SK-N-SH (cell line): ENCODE measurements at regions not wholly inside any gene's neighbourhood (a gene's known extent, or its start where the extent isn't known, plus 50 kb on each side); places are given as distances from the start of the nearest gene placed in this dataset.

Experiments used
- CTCF ChIA-PET: fragments of 300-600, 350-600 bp; formaldehyde crosslinking; extraction: SDS; loops from one replicate; lab custom pipeline; 2021; lab: Yijun Ruan, JAX
- POLR2A ChIA-PET: fragments of 350-600 bp; sonication (Branson Sonifier 250); formaldehyde crosslinking; extraction: SDS; loops from one replicate; lab custom pipeline; 2020; ENCODE audit warnings: antibody characterized with exemption, inconsistent platforms; lab: Yijun Ruan, JAX
- DNase-seq: peaks from one replicate; pipeline ENCODE4 v3.0.0; 2012
- H2AFZ ChIP-seq: fragments of 200-600 bp; sonication (generic); 2 replicates; pipeline ENCODE4 v1.8.1; 2016; ENCODE audit warnings: antibody characterized with exemption, mild to moderate bottlenecking, low read depth
- H3F3A ChIP-seq: fragments of 200-600 bp; sonication (generic); replicated peaks from 2 replicates; pipeline ENCODE3; 2016; ENCODE audit warnings: antibody characterized with exemption, mild to moderate bottlenecking; ENCODE audit not compliant: insufficient read depth
- H3K27ac ChIP-seq, 2 experiments: fragments of 200-500 bp in 1 of 2; fragments of 200-600 bp in 1 of 2; sonication (Bioruptor generic) in 1 of 2; sonication (generic), shearing (Covaris generic) in 1 of 2; 2 replicates each; pipeline versions ENCODE4 v1.5.1 to v1.6.1; 2014 to 2016; ENCODE audit warnings: low read depth in 2 of 2, inconsistent platforms in 1 of 2, low read length in 1 of 2, mild to moderate bottlenecking in 1 of 2, mixed read lengths in 1 of 2
- H3K27me3 ChIP-seq: fragments of 200-600 bp; sonication (generic), shearing (Covaris generic); 2 replicates; pipeline ENCODE4 v1.6.1; 2016; ENCODE audit warnings: mixed run types; ENCODE audit not compliant: insufficient read depth
- H3K36me3 ChIP-seq, 2 experiments: fragments of 200-500 bp in 1 of 2; fragments of 200-600 bp in 1 of 2; sonication (Bioruptor generic) in 1 of 2; sonication (generic) in 1 of 2; replicated peaks in 1 of 2; 2 replicates each; pipeline versions ENCODE3 to v1.5.1; 2014 to 2016; ENCODE audit warnings: low read length in 1 of 2, mild to moderate bottlenecking in 1 of 2; ENCODE audit not compliant: insufficient read depth in 2 of 2, control insufficient read depth in 1 of 2
- H3K4me1 ChIP-seq, 2 experiments: fragments of 200-500 bp in 1 of 2; fragments of 200-600 bp in 1 of 2; sonication (Bioruptor generic) in 1 of 2; sonication (generic), shearing (Covaris generic) in 1 of 2; 2 replicates each; pipeline versions ENCODE4 v1.5.1 to v1.6.1; 2014 to 2016; ENCODE audit warnings: low read depth in 1 of 2, low read length in 1 of 2, mixed run types in 1 of 2; ENCODE audit not compliant: insufficient read depth in 2 of 2, control insufficient read depth in 1 of 2
- H3K4me2 ChIP-seq: fragments of 200-600 bp; sonication (generic), shearing (Covaris generic); 2 replicates; pipeline ENCODE4 v1.6.1; 2017; ENCODE audit warnings: mixed run types
- H3K4me3 ChIP-seq, 2 experiments: fragments of 200-500 bp in 1 of 2; fragments of 200-600 bp in 1 of 2; sonication (Bioruptor generic) in 1 of 2; sonication (generic), shearing (Covaris generic) in 1 of 2; 2 replicates each; pipeline versions ENCODE4 v1.5.1 to v1.8.1; 2014 to 2016; ENCODE audit warnings: low read depth in 2 of 2, inconsistent platforms in 1 of 2, low read length in 1 of 2, mild to moderate bottlenecking in 1 of 2, mixed read lengths in 1 of 2, moderate library complexity in 1 of 2
- H3K79me2 ChIP-seq: fragments of 200-600 bp; sonication (generic); 2 replicates; pipeline ENCODE4 v1.8.1; 2017; ENCODE audit warnings: mild to moderate bottlenecking; ENCODE audit not compliant: insufficient read depth
- H3K9ac ChIP-seq: fragments of 200-600 bp; sonication (generic); 2 replicates; pipeline ENCODE4 v1.6.1; 2017; ENCODE audit warnings: mixed run types
- H3K9me2 ChIP-seq: fragments of 200-600 bp; sonication (generic); 2 replicates; pipeline ENCODE4 v1.6.1; 2017; ENCODE audit warnings: mixed run types
- H3K9me3 ChIP-seq: fragments of 200-600 bp; sonication (generic); 2 replicates; pipeline ENCODE4 v1.6.1; 2017; ENCODE audit warnings: mixed run types, mild to moderate bottlenecking, moderate library complexity
- H4K20me1 ChIP-seq: fragments of 200-600 bp; sonication (generic); 2 replicates; pipeline ENCODE4 v1.6.1; 2017; ENCODE audit warnings: mild to moderate bottlenecking, mixed run types; ENCODE audit not compliant: insufficient read depth
- EP300 ChIP-seq, 2 experiments: IDR thresholded peaks; 2 replicates each; pipeline versions ENCODE4 v1.4.0 to v1.6.1; 2012; ENCODE audit warnings: borderline replicate concordance in 1 of 2, low read depth in 1 of 2, low read length in 1 of 2
- EZH2phosphoT487 ChIP-seq: fragments of 200-600 bp; sonication (generic); IDR thresholded peaks from 2 replicates; pipeline ENCODE4 v1.6.1; 2017; ENCODE audit warnings: low read depth, mixed run types, mild to moderate bottlenecking, antibody characterized with exemption, moderate library complexity, borderline replicate concordance
- FOXJ3 ChIP-seq: sonication (generic); formaldehyde crosslinking; IDR thresholded peaks from 2 replicates; pipeline ENCODE4 v1.5.1; 2020; ENCODE audit warnings: mild to moderate bottlenecking, missing genetic modification reagents
- GABPA ChIP-seq: IDR thresholded peaks from 2 replicates; pipeline ENCODE4 v1.4.0; 2012; ENCODE audit warnings: low read depth, mild to moderate bottlenecking
- POLR2AphosphoS5 ChIP-seq: IDR thresholded peaks from 2 replicates; pipeline ENCODE4 v1.6.1; 2012; ENCODE audit warnings: low read depth, low read length
- RAD21 ChIP-seq: IDR thresholded peaks from 2 replicates; pipeline ENCODE4 v1.6.1; 2012; ENCODE audit warnings: mild to moderate bottlenecking, low read length
- RCOR1 ChIP-seq: fragments of 150-350 bp; IDR thresholded peaks from 2 replicates; pipeline ENCODE4 v1.6.1; 2017; ENCODE audit warnings: antibody characterized with exemption, low read length
- SIN3A ChIP-seq: IDR thresholded peaks from 2 replicates; pipeline ENCODE4 v1.6.1; 2012; ENCODE audit warnings: low read depth, mild to moderate bottlenecking, low read length, moderate library complexity, borderline replicate concordance
- SMC3 ChIP-seq: IDR thresholded peaks from 2 replicates; pipeline ENCODE4 v1.6.1; 2012; ENCODE audit warnings: low read depth, low read length, improper control_type of control experiment
- TAF1 ChIP-seq: IDR thresholded peaks from 2 replicates; pipeline ENCODE4 v1.6.1; 2012; ENCODE audit warnings: low read depth, mild to moderate bottlenecking, low read length, moderate library complexity, borderline replicate concordance
- TEAD4 ChIP-seq: IDR thresholded peaks from 2 replicates; pipeline ENCODE4 v1.4.0; 2012; ENCODE audit warnings: mild to moderate bottlenecking, borderline replicate concordance; ENCODE audit not compliant: insufficient read depth
- YY1 ChIP-seq: IDR thresholded peaks from 2 replicates; pipeline ENCODE4 v1.4.0; 2012; ENCODE audit warnings: low read depth, mild to moderate bottlenecking
- WGBS: methylation state at CpG from one replicate; pipeline ENCODE4 v1.1.6; 2017; ENCODE audit warnings: low lambda C conversion rate; 5-methylcytosine and 5-hydroxymethylcytosine counted together
- TF ChIP-seq, protein P1 (sequence below): fragments of 150-350 bp; IDR thresholded peaks from 2 replicates; pipeline ENCODE4 v1.6.1; 2017; ENCODE audit warnings: antibody characterized with exemption, low read length, low read depth, borderline replicate concordance
- TF ChIP-seq, protein P2 (sequence below): IDR thresholded peaks from 2 replicates; pipeline ENCODE4; 2012
- TF ChIP-seq, protein P3 (sequence below): IDR thresholded peaks from 2 replicates; pipeline ENCODE4 v1.6.1; 2012; ENCODE audit warnings: mild to moderate bottlenecking, low read depth, low read length, moderate library complexity

DNA sequence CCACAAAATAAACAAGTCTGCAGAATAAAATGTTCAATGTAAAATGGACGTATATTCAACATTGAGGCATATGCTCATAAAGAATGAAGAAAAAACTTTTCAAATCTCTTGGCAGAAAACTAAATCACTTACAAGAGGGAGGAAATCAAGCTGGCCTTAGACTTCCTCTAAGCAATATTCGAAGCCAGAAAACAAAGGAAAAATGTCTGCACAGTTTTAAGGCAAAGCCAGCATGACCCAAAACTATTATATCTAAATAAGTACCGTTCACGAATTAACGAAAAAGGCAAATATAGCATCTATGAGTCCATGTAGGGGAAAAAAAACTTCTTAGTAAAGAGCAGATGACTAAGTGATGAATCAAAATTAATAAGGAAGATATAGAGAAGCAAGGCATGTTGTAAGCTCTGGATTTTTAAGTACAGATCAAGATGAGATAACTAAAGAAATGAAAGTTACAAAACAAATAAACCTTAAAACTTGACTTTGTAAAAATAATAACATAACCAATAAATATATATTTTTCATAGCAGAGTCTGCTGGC lies 101.3 kb downstream of the KCNRG start (continued):
- TF ChIP-seq, protein P1, sequence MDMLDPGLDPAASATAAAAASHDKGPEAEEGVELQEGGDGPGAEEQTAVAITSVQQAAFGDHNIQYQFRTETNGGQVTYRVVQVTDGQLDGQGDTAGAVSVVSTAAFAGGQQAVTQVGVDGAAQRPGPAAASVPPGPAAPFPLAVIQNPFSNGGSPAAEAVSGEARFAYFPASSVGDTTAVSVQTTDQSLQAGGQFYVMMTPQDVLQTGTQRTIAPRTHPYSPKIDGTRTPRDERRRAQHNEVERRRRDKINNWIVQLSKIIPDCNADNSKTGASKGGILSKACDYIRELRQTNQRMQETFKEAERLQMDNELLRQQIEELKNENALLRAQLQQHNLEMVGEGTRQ, result no peak
- TF ChIP-seq EZH2phosphoT487, result no peak
- no peak for TF ChIP-seq RAD21
- TF ChIP-seq GABPA, result no peak
- TF ChIP-seq, protein P2, sequence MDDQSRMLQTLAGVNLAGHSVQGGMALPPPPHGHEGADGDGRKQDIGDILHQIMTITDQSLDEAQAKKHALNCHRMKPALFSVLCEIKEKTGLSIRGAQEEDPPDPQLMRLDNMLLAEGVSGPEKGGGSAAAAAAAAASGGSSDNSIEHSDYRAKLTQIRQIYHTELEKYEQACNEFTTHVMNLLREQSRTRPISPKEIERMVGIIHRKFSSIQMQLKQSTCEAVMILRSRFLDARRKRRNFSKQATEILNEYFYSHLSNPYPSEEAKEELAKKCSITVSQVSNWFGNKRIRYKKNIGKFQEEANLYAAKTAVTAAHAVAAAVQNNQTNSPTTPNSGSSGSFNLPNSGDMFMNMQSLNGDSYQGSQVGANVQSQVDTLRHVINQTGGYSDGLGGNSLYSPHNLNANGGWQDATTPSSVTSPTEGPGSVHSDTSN, result peak; percentile 6; the same call in 1 of the 2 replicates
- TF ChIP-seq, protein P3, sequence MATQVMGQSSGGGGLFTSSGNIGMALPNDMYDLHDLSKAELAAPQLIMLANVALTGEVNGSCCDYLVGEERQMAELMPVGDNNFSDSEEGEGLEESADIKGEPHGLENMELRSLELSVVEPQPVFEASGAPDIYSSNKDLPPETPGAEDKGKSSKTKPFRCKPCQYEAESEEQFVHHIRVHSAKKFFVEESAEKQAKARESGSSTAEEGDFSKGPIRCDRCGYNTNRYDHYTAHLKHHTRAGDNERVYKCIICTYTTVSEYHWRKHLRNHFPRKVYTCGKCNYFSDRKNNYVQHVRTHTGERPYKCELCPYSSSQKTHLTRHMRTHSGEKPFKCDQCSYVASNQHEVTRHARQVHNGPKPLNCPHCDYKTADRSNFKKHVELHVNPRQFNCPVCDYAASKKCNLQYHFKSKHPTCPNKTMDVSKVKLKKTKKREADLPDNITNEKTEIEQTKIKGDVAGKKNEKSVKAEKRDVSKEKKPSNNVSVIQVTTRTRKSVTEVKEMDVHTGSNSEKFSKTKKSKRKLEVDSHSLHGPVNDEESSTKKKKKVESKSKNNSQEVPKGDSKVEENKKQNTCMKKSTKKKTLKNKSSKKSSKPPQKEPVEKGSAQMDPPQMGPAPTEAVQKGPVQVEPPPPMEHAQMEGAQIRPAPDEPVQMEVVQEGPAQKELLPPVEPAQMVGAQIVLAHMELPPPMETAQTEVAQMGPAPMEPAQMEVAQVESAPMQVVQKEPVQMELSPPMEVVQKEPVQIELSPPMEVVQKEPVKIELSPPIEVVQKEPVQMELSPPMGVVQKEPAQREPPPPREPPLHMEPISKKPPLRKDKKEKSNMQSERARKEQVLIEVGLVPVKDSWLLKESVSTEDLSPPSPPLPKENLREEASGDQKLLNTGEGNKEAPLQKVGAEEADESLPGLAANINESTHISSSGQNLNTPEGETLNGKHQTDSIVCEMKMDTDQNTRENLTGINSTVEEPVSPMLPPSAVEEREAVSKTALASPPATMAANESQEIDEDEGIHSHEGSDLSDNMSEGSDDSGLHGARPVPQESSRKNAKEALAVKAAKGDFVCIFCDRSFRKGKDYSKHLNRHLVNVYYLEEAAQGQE, result no peak
- no peak for TF ChIP-seq SMC3
- no peak for TF ChIP-seq FOXJ3 (CRISPR knock-in tag)
- TF ChIP-seq RCOR1, result no peak
- TF ChIP-seq SIN3A, result no peak
- no peak for TF ChIP-seq TEAD4
- TF ChIP-seq TAF1, result no peak
- TF ChIP-seq YY1, result no peak
- TF ChIP-seq POLR2AphosphoS5, result no peak
- peak in 1 of 2 experiments; percentile 24; a peak in 1 of 4 replicates for TF ChIP-seq EP300 (IDR thresholded peaks at IDR 0.05; ENCODE audit: borderline replicate concordance in 1 of 2, low read depth in 1 of 2, low read length in 1 of 2)

DNA sequence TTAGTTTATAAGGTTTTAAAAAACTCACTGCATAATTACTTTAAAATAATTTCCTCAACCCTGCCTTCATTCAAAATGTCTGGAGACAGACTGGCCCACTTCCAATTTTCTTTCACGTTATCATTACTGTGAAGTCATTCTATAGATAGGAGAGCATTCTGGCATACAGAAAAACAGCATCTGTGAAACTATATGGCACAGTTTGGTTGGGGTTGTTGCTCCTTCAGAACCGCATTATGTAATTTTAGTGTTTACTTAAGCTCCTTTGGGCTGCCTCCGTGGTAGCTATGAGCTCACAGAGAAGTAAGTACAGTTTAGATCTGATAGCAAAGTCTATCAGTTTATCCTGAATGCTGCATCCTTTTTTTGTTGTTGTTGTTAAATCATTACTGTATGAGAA lies 104.3 kb downstream of the KCNRG start:
- no peak overlapping the region for H3K9ac ChIP-seq
- H3K4me1 ChIP-seq, result peaks cover 7 to 8% of the 10 kb centered on the region in 2 experiments; a peak in 3 of 4 replicates
- no peaks in the 10 kb centered on the region for H3K9me2 ChIP-seq
- peaks cover 45% of the 10 kb centered on the region for H3K79me2 ChIP-seq
- CTCF ChIA-PET, result interaction anchor here (1.5 to 1.6 kb wide), 2 partner anchors 34 to 43 kb away, joined by 3 to 9 read pairs; no protein-coding TSS in a partner anchor
- H3K9me3 ChIP-seq, result no peaks in the 10 kb centered on the region
- TF ChIP-seq YY1 (no peak), EP300 (IDR thresholded peaks at IDR 0.05; ENCODE audit: borderline replicate concordance in 1 of 2, low read depth in 1 of 2, low read length in 1 of 2) (0 out of 4 replicates have a peak, but pooled peaks of 1 of the 2 experiments have one; percentile 13)
- peak overlapping the region; percentile 17; the same call in 1 of the 2 replicates for H3K4me2 ChIP-seq
- POLR2A ChIA-PET, result no interaction called here
- H3K27ac ChIP-seq, result 0 out of 4 replicates have a peak overlapping the region, but pooled peaks of 1 of the 2 experiments have one; percentile 6
- no peak overlapping the region for H3K4me3 ChIP-seq
- H2AFZ ChIP-seq, result no peak overlapping the region; the same call in 1 of the 2 replicates
- peaks cover 0 to 3% of the 10 kb centered on the region in 2 experiments for H3K36me3 ChIP-seq
- 33% methylated on average over 3 of the region's 3 CpGs for WGBS
- H3K27me3 ChIP-seq, result no peaks in the 10 kb centered on the region
- peak; percentile 48 for DNase-seq
- peaks cover 22% of the 10 kb centered on the region for H3F3A ChIP-seq
- no peaks in the 10 kb centered on the region for H4K20me1 ChIP-seq
